Retinal pigment epithelial cell (primary cell): ENCODE measurements at regions not wholly inside any gene's neighbourhood (a gene's known extent, or its start where the extent isn't known, plus 50 kb on each side); places are given as distances from the start of the nearest gene placed in this dataset.

Source experiments
- DNase-seq: peaks from one replicate; pipeline ENCODE4 v3.0.0-alpha.2; 2010; ENCODE audit warnings: low read depth
- H3K4me3 ChIP-seq: 2 replicates; pipeline ENCODE4 v1.5.1; 2011; ENCODE audit warnings: mild to moderate bottlenecking, low read length, control low read depth, moderate library complexity
- CTCF ChIP-seq: conservative IDR thresholded peaks from 2 replicates; pipeline ENCODE4 v1.5.1; 2011; ENCODE audit warnings: low read depth, low read length, control low read depth, inconsistent platforms

- no peak for TF ChIP-seq CTCF
- no peak overlapping the region for H3K4me3 ChIP-seq
- DNase-seq, result no peak
Observed at GRCh38 chr15:96390986-96391385, 60.5 kb downstream of the NR2F2 start.

- DNase-seq, result no peak
- TF ChIP-seq CTCF, result no peak
- no peak overlapping the region for H3K4me3 ChIP-seq
Observed at GRCh38 chr15:96392380-96393208, 62.1 kb downstream of the NR2F2 start.

GRCh38 chr15:96393209-96393513 lies 62.7 kb downstream of the NR2F2 start:
- H3K4me3 ChIP-seq, result no peak overlapping the region
- DNase-seq, result no peak
- TF ChIP-seq CTCF, result no peak

GRCh38 chr15:96395687-96396086 lies 65.2 kb downstream of the NR2F2 start:
- no peak for DNase-seq
- TF ChIP-seq CTCF, result no peak
- no peak overlapping the region for H3K4me3 ChIP-seq

GRCh38 chr15:96398776-96399175 lies 68.3 kb downstream of the NR2F2 start:
- DNase-seq, result no peak
- TF ChIP-seq CTCF, result no peak
- H3K4me3 ChIP-seq, result no peak overlapping the region

GRCh38 chr15:96402403-96402802 lies 71.9 kb downstream of the NR2F2 start:
- no peak overlapping the region for H3K4me3 ChIP-seq
- DNase-seq, result no peak
- no peak for TF ChIP-seq CTCF

- DNase-seq, result no peak
- no peak for TF ChIP-seq CTCF
- H3K4me3 ChIP-seq, result no peak overlapping the region
Observed at GRCh38 chr15:96403071-96403470, 72.6 kb downstream of the NR2F2 start.
